Gastrocnemius medialis (tissue), 4 donors: ENCODE measurements at regions not wholly inside any gene's neighbourhood (a gene's known extent, or its start where the extent isn't known, plus 50 kb on each side); places are given as distances from the start of the nearest gene placed in this dataset.

Experiments
- ATAC-seq, 2 donors: fragments of 150-250 bp; one replicate each; pipeline ENCODE4 v1.9.1; 2016
- DNase-seq, 2 donors: peaks; one replicate each; pipeline ENCODE4 v3.0.0-alpha.2; 2019
- H3K27ac ChIP-seq, 4 donors: fragments of 200-600 bp; sonication (generic); 1 replicate in 1 of 4; 2 replicates in 3 of 4; pipeline ENCODE4 v1.5.1; 2016 to 2018; ENCODE audit warnings: mild to moderate bottlenecking in 2 of 4, moderate library complexity in 1 of 4
- H3K27me3 ChIP-seq, 3 donors: fragments of 200-600 bp; sonication (generic) in 2 of 3; 1 replicate in 1 of 3; 2 replicates in 2 of 3; pipeline versions ENCODE4 v1.5.1 to v1.6.0; 2016 to 2019; ENCODE audit warnings: mild to moderate bottlenecking in 1 of 3, moderate library complexity in 1 of 3
- H3K36me3 ChIP-seq, 2 donors: fragments of 200-600 bp; sonication (generic) in 1 of 2; one replicate each; pipeline ENCODE4 v1.5.1; 2017 to 2018
- H3K4me1 ChIP-seq, 2 donors: fragments of 200-600 bp; sonication (generic) in 1 of 2; one replicate each; pipeline ENCODE4 v1.5.1; 2016 to 2017; ENCODE audit warnings: mild to moderate bottlenecking in 2 of 2
- H3K4me3 ChIP-seq, 4 donors: fragments of 200-600 bp; sonication (generic) in 3 of 4; 1 replicate in 1 of 4; 2 replicates in 3 of 4; pipeline ENCODE4 v1.5.1; 2016 to 2019; ENCODE audit warnings: mild to moderate bottlenecking in 2 of 4
- H3K9me3 ChIP-seq, 3 donors: fragments of 200-600 bp; sonication (generic) in 2 of 3; 1 replicate in 1 of 3; 2 replicates in 2 of 3; pipeline ENCODE4 v1.5.1; 2016 to 2019
- CTCF ChIP-seq, 5 experiments: fragments of 450-650 bp in 3 of 5; fragments of 200-600 bp in 2 of 5; sonication (generic) in 2 of 5; IDR thresholded peaks in 4 of 5; conservative IDR thresholded peaks in 1 of 5; 1 replicate in 4 of 5; 2 replicates in 1 of 5; pipeline ENCODE4 v1.5.1; 2016 to 2019; ENCODE audit warnings: antibody characterized with exemption in 5 of 5, mild to moderate bottlenecking in 3 of 5, moderate library complexity in 3 of 5
- POLR2A ChIP-seq, 2 donors: fragments of 450-650 bp; IDR thresholded peaks; one replicate each; pipeline ENCODE4 v1.6.1; 2017; ENCODE audit warnings: antibody characterized with exemption in 2 of 2, mild to moderate bottlenecking in 2 of 2, moderate library complexity in 2 of 2
- in situ Hi-C, 4 donors: fragments of 200-750 bp; cut with MboI; loops; one replicate each; pipeline versions ENCODE4 v1.15.0 to v1.8.0; 2017; ENCODE audit warnings: low sequenced_read_pairs in 4 of 4
- intact Hi-C: fragments of 100-400 bp; cut with DNase I; formaldehyde crosslinking; loops from one replicate; pipeline ENCODE4 v1.15.1; 2023; ENCODE audit warnings: low total_unique reads

- no peak overlapping the region for H3K4me3 ChIP-seq
- TF ChIP-seq CTCF (IDR thresholded peaks at IDR 0.05 in 4 of 5, conservative IDR thresholded peaks at IDR 0.05 in 1 of 5): no peak
- no peak for TF ChIP-seq POLR2A (IDR thresholded peaks at IDR 0.05)
- H3K4me1 ChIP-seq: no peaks in the 10 kb centered on the region
- H3K27me3 ChIP-seq: no peaks in the 10 kb centered on the region
- in situ Hi-C loops (no loop called here), intact Hi-C loops (no loop called here)
- no peaks in the 10 kb centered on the region for H3K36me3 ChIP-seq
- ATAC-seq: no peak
- H3K27ac ChIP-seq: no peak overlapping the region
- no peak for DNase-seq
- H3K9me3 ChIP-seq: no peaks in the 10 kb centered on the region
These were observed 334.2 kb upstream of the CCNH start for GRCh38 chr5:87746891-87747377.

- DNase-seq (no peak), ATAC-seq (no peak)
- Histone ChIP-seq H3K27me3 (no peaks in the 10 kb centered on the region), H3K27ac (no peak overlapping the region), H3K36me3 (no peaks in the 10 kb centered on the region), H3K4me1 (no peaks in the 10 kb centered on the region), H3K9me3 (no peaks in the 10 kb centered on the region), H3K4me3 (no peak overlapping the region)
- in situ Hi-C loops: no loop called here
- intact Hi-C loops: no loop called here
- TF ChIP-seq CTCF (IDR thresholded peaks at IDR 0.05 in 4 of 5, conservative IDR thresholded peaks at IDR 0.05 in 1 of 5): no peak
- TF ChIP-seq POLR2A (IDR thresholded peaks at IDR 0.05): no peak
These were observed 333.6 kb upstream of the CCNH start for GRCh38 chr5:87746341-87746740.

- Histone ChIP-seq H3K4me3 (no peak overlapping the region), H3K27ac (no peak overlapping the region), H3K9me3 (no peaks in the 10 kb centered on the region), H3K36me3 (no peaks in the 10 kb centered on the region), H3K4me1 (no peaks in the 10 kb centered on the region), H3K27me3 (no peaks in the 10 kb centered on the region)
- ATAC-seq: no peak
- DNase-seq: no peak
- TF ChIP-seq CTCF (IDR thresholded peaks at IDR 0.05 in 4 of 5, conservative IDR thresholded peaks at IDR 0.05 in 1 of 5) (no peak), POLR2A (IDR thresholded peaks at IDR 0.05) (no peak)
- intact Hi-C loops (no loop called here), in situ Hi-C loops (no loop called here)
These were observed 329.2 kb upstream of the CCNH start for GRCh38 chr5:87741881-87742280.

GRCh38 chr5:87735923-87736322 lies 323.2 kb upstream of the CCNH start:
- no peaks in the 10 kb centered on the region for H3K9me3 ChIP-seq
- no peaks in the 10 kb centered on the region for H3K36me3 ChIP-seq
- H3K4me1 ChIP-seq: no peaks in the 10 kb centered on the region
- no peak for ATAC-seq
- no peaks in the 10 kb centered on the region for H3K27me3 ChIP-seq
- intact Hi-C loops (no loop called here), in situ Hi-C loops (no loop called here)
- TF ChIP-seq POLR2A (IDR thresholded peaks at IDR 0.05) (no peak), CTCF (IDR thresholded peaks at IDR 0.05 in 4 of 5, conservative IDR thresholded peaks at IDR 0.05 in 1 of 5) (no peak)
- no peak overlapping the region for H3K4me3 ChIP-seq
- H3K27ac ChIP-seq: no peak overlapping the region
- no peak for DNase-seq

GRCh38 chr5:87733897-87734296 lies 321.2 kb upstream of the CCNH start:
- Histone ChIP-seq H3K36me3 (no peaks in the 10 kb centered on the region), H3K27ac (no peak overlapping the region), H3K27me3 (no peaks in the 10 kb centered on the region), H3K4me3 (no peak overlapping the region), H3K9me3 (no peaks in the 10 kb centered on the region), H3K4me1 (no peaks in the 10 kb centered on the region)
- in situ Hi-C loops (no loop called here), intact Hi-C loops (no loop called here)
- ATAC-seq (no peak), DNase-seq (no peak)
- TF ChIP-seq CTCF (IDR thresholded peaks at IDR 0.05 in 4 of 5, conservative IDR thresholded peaks at IDR 0.05 in 1 of 5) (no peak), POLR2A (IDR thresholded peaks at IDR 0.05) (no peak)
